ENCODE measurements at regions not wholly inside any gene's neighbourhood (a gene's known extent, or its start where the extent isn't known, plus 50 kb on each side); places are given as distances from the start of the nearest gene placed in this dataset.
"Not testable (repeated sequence)": the region's sequence is repeated elsewhere in the genome, so short reads cannot be mapped to it uniquely, and the experiment has no call there.

- no peaks in the 10 kb centered on the region for H3K36me3 ChIP-seq (ENCODE audit: insufficient read depth, low read length)
- H3K9ac ChIP-seq (ENCODE audit: low read depth, low read length) = no peak overlapping the region
- no peaks in the 10 kb centered on the region for H3K4me1 ChIP-seq (ENCODE audit: insufficient read depth, low read length)
- no peaks in the 10 kb centered on the region for H3K9me3 ChIP-seq (ENCODE audit: control insufficient read depth, insufficient read depth, low read length)
These were observed 82.6 kb upstream of the FST start for GRCh38 chr5:53397845-53398244.

- H3K4me1 ChIP-seq (ENCODE audit: insufficient read depth, low read length) = no peaks in the 10 kb centered on the region
- H3K36me3 ChIP-seq (ENCODE audit: insufficient read depth, low read length) = no peaks in the 10 kb centered on the region
- H3K9ac ChIP-seq (ENCODE audit: low read depth, low read length) = no peak overlapping the region
- H3K9me3 ChIP-seq (ENCODE audit: control insufficient read depth, insufficient read depth, low read length) = no peaks in the 10 kb centered on the region
These were observed 80.3 kb upstream of the FST start for GRCh38 chr5:53399926-53400697.

- H3K4me1 ChIP-seq (ENCODE audit: insufficient read depth, low read length) = no peaks in the 10 kb centered on the region
- no peak overlapping the region for H3K9ac ChIP-seq (ENCODE audit: low read depth, low read length)
- H3K9me3 ChIP-seq (ENCODE audit: control insufficient read depth, insufficient read depth, low read length) = no peaks in the 10 kb centered on the region; the same call in 1 of the 2 replicates
- no peaks in the 10 kb centered on the region for H3K36me3 ChIP-seq (ENCODE audit: insufficient read depth, low read length)
These were observed 77.1 kb upstream of the FST start for GRCh38 chr5:53403291-53403690.

DNA sequence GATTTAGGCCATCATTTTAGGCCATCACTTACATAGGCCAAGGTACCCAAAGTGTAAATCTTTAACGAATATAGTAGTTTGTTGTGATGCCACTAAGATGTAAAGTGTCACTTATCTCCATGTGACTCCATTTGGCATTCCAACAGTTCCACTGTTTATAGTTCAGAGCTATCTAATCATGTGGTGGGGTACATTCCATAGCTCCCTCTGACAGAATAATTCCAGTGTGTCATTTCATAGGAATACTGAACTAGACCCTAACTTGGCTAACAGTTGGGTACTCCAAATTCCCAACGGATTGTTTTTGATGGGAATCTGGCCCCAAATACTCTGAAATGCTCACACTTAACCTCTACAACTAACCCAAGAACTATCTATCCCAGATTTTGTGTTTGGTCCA, 76.7 kb upstream of the FST start:
- H3K36me3 ChIP-seq (ENCODE audit: insufficient read depth, low read length) = no peaks in the 10 kb centered on the region
- no peaks in the 10 kb centered on the region; the same call in 1 of the 2 replicates for H3K9me3 ChIP-seq (ENCODE audit: control insufficient read depth, insufficient read depth, low read length)
- H3K9ac ChIP-seq (ENCODE audit: low read depth, low read length) = no peak overlapping the region
- no peaks in the 10 kb centered on the region for H3K4me1 ChIP-seq (ENCODE audit: insufficient read depth, low read length)

GRCh38 chr5:53405396-53405795, 75.0 kb upstream of the FST start:
- Histone ChIP-seq H3K9me3 (ENCODE audit: control insufficient read depth, insufficient read depth, low read length) (no peaks in the 10 kb centered on the region; the same call in 1 of the 2 replicates), H3K4me1 (ENCODE audit: insufficient read depth, low read length) (no peaks in the 10 kb centered on the region), H3K9ac (ENCODE audit: low read depth, low read length) (no peak overlapping the region), H3K36me3 (ENCODE audit: insufficient read depth, low read length) (no peaks in the 10 kb centered on the region)

DNA sequence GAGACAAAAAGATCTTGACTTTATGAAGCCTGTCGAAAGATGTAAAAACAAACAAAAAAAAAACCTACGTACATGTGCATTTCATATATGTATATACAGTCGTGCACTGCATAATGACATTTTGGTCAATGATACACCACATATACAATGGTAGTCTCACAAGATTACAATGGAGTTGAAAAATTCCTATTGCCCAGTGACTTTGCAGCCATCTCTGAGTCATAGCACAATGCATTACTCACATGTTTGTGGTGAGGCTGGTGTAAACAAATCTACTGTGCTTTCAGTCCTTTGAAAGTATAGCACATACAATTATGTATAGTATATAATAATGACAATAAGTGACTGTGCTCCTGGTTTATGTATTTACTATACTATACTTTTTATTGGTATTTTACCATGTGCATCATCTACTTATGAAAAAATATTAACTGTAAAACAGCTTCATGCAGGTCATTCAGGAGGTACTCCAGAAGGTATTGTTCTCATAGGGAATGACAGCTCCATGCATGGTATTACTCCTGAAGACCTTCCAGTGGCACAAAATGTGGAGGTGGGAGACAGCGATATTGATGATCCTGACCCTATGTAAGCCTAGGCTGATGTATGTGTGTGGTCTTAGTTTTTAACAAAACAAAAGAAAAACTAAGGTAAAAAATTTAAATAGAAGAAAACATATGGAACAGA, 73.7 kb upstream of the FST start:
- H3K4me1 ChIP-seq (ENCODE audit: insufficient read depth, low read length) = no peaks in the 10 kb centered on the region
- H3K36me3 ChIP-seq (ENCODE audit: insufficient read depth, low read length) = no peaks in the 10 kb centered on the region
- H3K9ac ChIP-seq (ENCODE audit: low read depth, low read length) = no peak overlapping the region
- H3K9me3 ChIP-seq (ENCODE audit: control insufficient read depth, insufficient read depth, low read length) = no peaks in the 10 kb centered on the region; the same call in 1 of the 2 replicates

DNA sequence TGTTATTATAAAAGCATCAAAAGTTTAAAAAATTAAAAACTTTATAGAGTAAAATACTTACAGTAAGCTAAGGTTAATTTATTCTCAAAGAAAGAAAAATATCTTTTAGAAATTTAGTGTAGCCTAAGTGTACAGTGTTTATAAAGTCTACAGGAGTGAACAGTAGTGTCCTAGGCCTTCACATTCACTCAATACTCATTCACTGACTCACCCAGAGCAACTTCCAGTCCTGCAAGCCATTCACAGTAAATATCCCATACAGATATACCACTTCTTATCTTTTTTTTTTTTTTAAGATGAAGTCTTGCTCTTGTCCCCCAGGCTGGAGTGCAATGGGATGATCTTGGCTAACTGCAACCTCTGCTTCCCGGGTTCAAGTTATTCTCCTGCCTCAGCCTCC, 73.1 kb upstream of the FST start:
- H3K4me1 ChIP-seq (ENCODE audit: insufficient read depth, low read length) = no peaks in the 10 kb centered on the region
- H3K9ac ChIP-seq (ENCODE audit: low read depth, low read length) = no peak overlapping the region
- no peaks in the 10 kb centered on the region for H3K36me3 ChIP-seq (ENCODE audit: insufficient read depth, low read length)
- no peaks in the 10 kb centered on the region; the same call in 1 of the 2 replicates for H3K9me3 ChIP-seq (ENCODE audit: control insufficient read depth, insufficient read depth, low read length)

- no peaks in the 10 kb centered on the region for H3K4me1 ChIP-seq (ENCODE audit: insufficient read depth, low read length)
These were observed 69.0 kb upstream of the FST start for GRCh38 chr5:53411388-53411787.

GRCh38 chr5:53412499-53412898, 67.9 kb upstream of the FST start:
- not testable (repeated sequence) for H3K4me1 ChIP-seq (ENCODE audit: insufficient read depth, low read length); H3K9me3 ChIP-seq (ENCODE audit: control insufficient read depth, insufficient read depth, low read length); H3K36me3 ChIP-seq (ENCODE audit: insufficient read depth, low read length); H3K9ac ChIP-seq (ENCODE audit: low read depth, low read length)

More at GRCh38 chr5:53411388-53411787, 69.0 kb upstream of the FST start:
- Histone ChIP-seq H3K9me3 (ENCODE audit: control insufficient read depth, insufficient read depth, low read length) (no peaks in the 10 kb centered on the region), H3K36me3 (ENCODE audit: insufficient read depth, low read length) (no peaks in the 10 kb centered on the region), H3K9ac (ENCODE audit: low read depth, low read length) (no peak overlapping the region)

DNA sequence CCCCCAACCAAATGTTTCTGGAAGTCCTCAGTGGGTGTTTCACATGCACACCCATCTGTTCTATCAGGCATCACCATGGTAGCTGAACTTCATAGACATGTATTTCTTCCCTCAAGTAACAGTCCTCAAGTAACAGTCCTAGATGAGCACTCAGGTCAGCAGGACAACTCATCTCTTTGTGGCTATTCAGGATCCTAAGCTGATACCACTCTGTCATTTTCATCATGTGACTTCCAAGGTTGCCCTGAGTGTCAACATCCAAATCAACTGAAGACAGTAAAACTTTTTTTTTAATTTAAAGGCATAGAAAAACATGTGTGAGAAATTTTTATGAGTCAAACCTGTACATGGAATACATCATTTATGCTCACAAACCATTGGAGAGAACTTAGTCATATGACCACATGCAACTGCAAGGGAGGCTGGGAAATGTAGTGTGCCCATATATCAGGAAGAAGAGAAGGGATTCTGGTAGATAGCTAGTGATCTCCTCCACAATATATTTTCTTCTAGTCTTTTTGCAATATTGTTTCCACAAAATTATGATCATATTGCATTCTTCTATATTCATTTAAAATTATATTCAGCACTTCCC, 64.2 kb upstream of the FST start:
- Histone ChIP-seq H3K4me1 (ENCODE audit: insufficient read depth, low read length) (peaks cover 17% of the 10 kb centered on the region), H3K36me3 (ENCODE audit: insufficient read depth, low read length) (no peaks in the 10 kb centered on the region), H3K9me3 (ENCODE audit: control insufficient read depth, insufficient read depth, low read length) (no peaks in the 10 kb centered on the region), H3K9ac (ENCODE audit: low read depth, low read length) (no peak overlapping the region)

- H3K4me1 ChIP-seq (ENCODE audit: insufficient read depth, low read length) = peaks cover 17% of the 10 kb centered on the region
- H3K9ac ChIP-seq (ENCODE audit: low read depth, low read length) = peak overlapping the region; percentile 23; the same call in 1 of the 2 replicates
- no peaks in the 10 kb centered on the region for H3K9me3 ChIP-seq (ENCODE audit: control insufficient read depth, insufficient read depth, low read length)
- H3K36me3 ChIP-seq (ENCODE audit: insufficient read depth, low read length) = no peaks in the 10 kb centered on the region
These were observed 62.0 kb upstream of the FST start for GRCh38 chr5:53418409-53418808.

- Histone ChIP-seq H3K9me3 (ENCODE audit: control insufficient read depth, insufficient read depth, low read length) (no peaks in the 10 kb centered on the region), H3K36me3 (ENCODE audit: insufficient read depth, low read length) (no peaks in the 10 kb centered on the region), H3K4me1 (ENCODE audit: insufficient read depth, low read length) (peaks cover 17% of the 10 kb centered on the region), H3K9ac (ENCODE audit: low read depth, low read length) (peak overlapping the region; percentile 23; the same call in 1 of the 2 replicates)
These were observed 61.4 kb upstream of the FST start for GRCh38 chr5:53418826-53419658.

DNA sequence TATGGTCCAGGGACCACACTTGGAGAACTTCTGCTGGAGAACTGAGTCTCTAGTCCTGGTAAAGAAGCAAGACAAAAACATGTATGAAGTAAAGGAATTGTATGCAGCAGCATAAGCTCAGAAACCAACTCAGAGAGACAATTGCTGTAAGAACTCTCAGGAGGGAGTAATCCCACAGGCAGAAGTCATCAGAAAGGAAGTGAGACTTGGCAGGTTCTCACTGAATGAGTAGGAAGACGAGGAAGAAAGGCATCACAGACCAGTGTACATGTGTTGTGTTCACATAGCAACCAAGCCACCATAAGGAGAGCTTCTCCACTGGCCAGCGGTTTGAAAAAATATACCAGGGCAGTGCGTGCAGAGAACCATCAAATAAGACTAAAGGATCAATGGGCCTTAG, 57.9 kb upstream of the FST start:
- H3K36me3 ChIP-seq (ENCODE audit: insufficient read depth, low read length) = no peaks in the 10 kb centered on the region
- no peaks in the 10 kb centered on the region for H3K9me3 ChIP-seq (ENCODE audit: control insufficient read depth, insufficient read depth, low read length)
- peaks cover 24% of the 10 kb centered on the region for H3K4me1 ChIP-seq (ENCODE audit: insufficient read depth, low read length)
- no peak overlapping the region for H3K9ac ChIP-seq (ENCODE audit: low read depth, low read length)

GRCh38 chr5:53423724-53424123, 56.7 kb upstream of the FST start:
- H3K4me1 ChIP-seq (ENCODE audit: insufficient read depth, low read length) = peaks cover 16% of the 10 kb centered on the region
- H3K9ac ChIP-seq (ENCODE audit: low read depth, low read length) = no peak overlapping the region
- H3K9me3 ChIP-seq (ENCODE audit: control insufficient read depth, insufficient read depth, low read length) = no peaks in the 10 kb centered on the region
- H3K36me3 ChIP-seq (ENCODE audit: insufficient read depth, low read length) = no peaks in the 10 kb centered on the region

All from ES-I3 (cell line).